HepG2 (cell line): ENCODE measurements at regions not wholly inside any gene's neighbourhood (a gene's known extent, or its start where the extent isn't known, plus 50 kb on each side); places are given as distances from the start of the nearest gene placed in this dataset.

Source experiments
- BCL3 ChIP-seq: sonication (generic); formaldehyde crosslinking; IDR thresholded peaks from 2 replicates; pipeline ENCODE4 v1.5.1; 2020; ENCODE audit warnings: mild to moderate bottlenecking, missing genetic modification reagents, moderate library complexity
- CEBPG ChIP-seq: IDR thresholded peaks from 2 replicates; pipeline ENCODE4 v1.6.1; 2016
- IKZF1 ChIP-seq: fragments of 450-650 bp; IDR thresholded peaks from 2 replicates; pipeline ENCODE4 v1.7.1; 2016
- KAT7 ChIP-seq: IDR thresholded peaks from 2 replicates; pipeline ENCODE4 v1.6.1; 2018; ENCODE audit warnings: borderline replicate concordance, missing compliant biosample characterization
- POGZ ChIP-seq: sonication (generic); formaldehyde crosslinking; IDR thresholded peaks from 2 replicates; pipeline ENCODE4 v1.4.0; 2020; ENCODE audit warnings: mild to moderate bottlenecking, missing genetic modification reagents
- TRAFD1 ChIP-seq: sonication (generic); formaldehyde crosslinking; IDR thresholded peaks from 2 replicates; pipeline ENCODE4 v1.5.1; 2020; ENCODE audit warnings: missing genetic modification reagents, mild to moderate bottlenecking, borderline replicate concordance
- TRIM22 ChIP-seq: fragments of 450-650 bp; IDR thresholded peaks from 2 replicates; pipeline ENCODE4 v1.6.1; 2017
- YEATS2 ChIP-seq: sonication (generic); formaldehyde crosslinking; IDR thresholded peaks from 2 replicates; pipeline ENCODE4 v1.4.0; 2020; ENCODE audit warnings: missing genetic modification reagents, borderline replicate concordance
- ZBTB42 ChIP-seq: sonication (generic); formaldehyde crosslinking; IDR thresholded peaks from 2 replicates; pipeline ENCODE4 v1.5.0; 2020; ENCODE audit warnings: mild to moderate bottlenecking, missing genetic modification reagents
- ZBTB49 ChIP-seq: sonication (generic); formaldehyde crosslinking; IDR thresholded peaks from 2 replicates; pipeline ENCODE4 v1.4.0; 2020; ENCODE audit warnings: missing genetic modification reagents, borderline replicate concordance
- ZNF101 ChIP-seq: sonication (generic); formaldehyde crosslinking; IDR thresholded peaks from 2 replicates; pipeline ENCODE4 v1.4.0; 2020; ENCODE audit warnings: mild to moderate bottlenecking, low read depth, missing genetic modification reagents, borderline replicate concordance
- ZNF17 ChIP-seq: sonication (generic); formaldehyde crosslinking; IDR thresholded peaks from 2 replicates; pipeline ENCODE4 v1.5.0; 2020; ENCODE audit warnings: mild to moderate bottlenecking, missing genetic modification reagents
- ZNF280D ChIP-seq: sonication (generic); formaldehyde crosslinking; IDR thresholded peaks from 2 replicates; pipeline ENCODE4 v1.5.1; 2020; ENCODE audit warnings: mild to moderate bottlenecking, missing genetic modification reagents
- ZNF431 ChIP-seq: sonication (generic); formaldehyde crosslinking; IDR thresholded peaks from 2 replicates; pipeline ENCODE4 v1.9.0; 2022; ENCODE audit warnings: missing genetic modification reagents, low read depth, mild to moderate bottlenecking, borderline replicate concordance
- ZNF766 ChIP-seq: sonication (generic); formaldehyde crosslinking; IDR thresholded peaks from 2 replicates; pipeline ENCODE4 v1.5.0; 2020; ENCODE audit warnings: missing genetic modification reagents, borderline replicate concordance
- ZNF770 ChIP-seq: sonication (generic); formaldehyde crosslinking; IDR thresholded peaks from 2 replicates; pipeline ENCODE4 v1.5.0; 2020; ENCODE audit warnings: mild to moderate bottlenecking, missing genetic modification reagents
- ZNF772 ChIP-seq: sonication (generic); formaldehyde crosslinking; IDR thresholded peaks from 2 replicates; pipeline ENCODE4 v1.5.0; 2020; ENCODE audit warnings: mild to moderate bottlenecking, missing genetic modification reagents

GRCh38 chr20:50296450-50297375, 106.1 kb downstream of the CEBPB start (continued):
- TF ChIP-seq ZBTB49 (CRISPR knock-in tag) (no peak), TRIM22 (no peak), ZNF770 (CRISPR knock-in tag) (no peak), BCL3 (no peak), ZNF766 (CRISPR knock-in tag) (no peak), IKZF1 (no peak), ZNF431 (no peak), ZBTB42 (no peak), KAT7 (CRISPR knock-in tag) (no peak), CEBPG (CRISPR knock-in tag) (no peak), YEATS2 (CRISPR knock-in tag) (no peak), ZNF280D (CRISPR knock-in tag) (no peak), TRAFD1 (CRISPR knock-in tag) (no peak), POGZ (CRISPR knock-in tag) (peak; percentile 27; the same call in 1 of the 2 replicates), ZNF101 (CRISPR knock-in tag) (no peak), ZNF17 (CRISPR knock-in tag) (no peak), ZNF772 (no peak)
